Hepatocyte (in vitro differentiated cells): ENCODE measurements at regions not wholly inside any gene's neighbourhood (a gene's known extent, or its start where the extent isn't known, plus 50 kb on each side); places are given as distances from the start of the nearest gene placed in this dataset.
A peak's percentile ranks its signal among the peaks of the same experiment; 100 is the strongest.

Source experiments
- DNase-seq: peaks from one replicate; pipeline ENCODE4 v3.0.0-alpha.2; 2016; ENCODE audit warnings: low spot score
- H2AFZ ChIP-seq: fragments of 200-600 bp; sonication (generic); 2 replicates; pipeline ENCODE4 v1.6.0; 2016; ENCODE audit warnings: antibody characterized with exemption, mild to moderate bottlenecking
- H3K27ac ChIP-seq: fragments of 200-600 bp; sonication (generic); 2 replicates; pipeline ENCODE4 v1.5.1; 2016; ENCODE audit warnings: mild to moderate bottlenecking
- H3K27me3 ChIP-seq: fragments of 200-600 bp; sonication (generic); 2 replicates; pipeline ENCODE4 v1.6.1; 2016
- H3K36me3 ChIP-seq: fragments of 200-600 bp; sonication (generic); replicated peaks from 2 replicates; pipeline ENCODE4 v1.5.1; 2016; ENCODE audit warnings: low read depth; ENCODE audit not compliant: insufficient read depth
- H3K4me1 ChIP-seq: fragments of 200-600 bp; sonication (generic); 2 replicates; pipeline ENCODE4 v1.5.1; 2016; ENCODE audit warnings: mild to moderate bottlenecking, moderate library complexity; ENCODE audit not compliant: insufficient read depth
- H3K4me2 ChIP-seq: fragments of 200-600 bp; sonication (generic); 2 replicates; pipeline ENCODE4 v1.6.0; 2016
- H3K4me3 ChIP-seq: fragments of 200-600 bp; sonication (generic); 2 replicates; pipeline ENCODE4 v1.5.1; 2016; ENCODE audit warnings: mild to moderate bottlenecking
- H3K79me2 ChIP-seq: fragments of 200-600 bp; sonication (generic); 2 replicates; pipeline ENCODE4 v1.6.0; 2017; ENCODE audit warnings: mild to moderate bottlenecking
- H3K9me2 ChIP-seq: fragments of 200-600 bp; sonication (generic); replicated peaks from 2 replicates; pipeline ENCODE4 v1.6.0; 2017; ENCODE audit warnings: mild to moderate bottlenecking; ENCODE audit not compliant: insufficient read depth
- H3K9me3 ChIP-seq: fragments of 200-600 bp; sonication (generic); 2 replicates; pipeline ENCODE4 v1.5.1; 2016; ENCODE audit warnings: low read depth, mild to moderate bottlenecking
- H4K20me1 ChIP-seq: fragments of 200-600 bp; sonication (generic); 2 replicates; pipeline ENCODE4 v1.6.0; 2016; ENCODE audit warnings: mild to moderate bottlenecking; ENCODE audit not compliant: insufficient read depth, poor library complexity, severe bottlenecking
- CTCF ChIP-seq: fragments of 200-600 bp; sonication (generic); IDR thresholded peaks from 2 replicates; pipeline ENCODE4 v1.5.1; 2016; ENCODE audit warnings: antibody characterized with exemption, mild to moderate bottlenecking; ENCODE audit not compliant: poor library complexity
- EZH2 ChIP-seq: fragments of 200-600 bp; sonication (generic); IDR thresholded peaks from 2 replicates; pipeline ENCODE4 v1.6.1; 2016; ENCODE audit warnings: antibody characterized with exemption, mild to moderate bottlenecking, borderline replicate concordance
- EZH2phosphoT487 ChIP-seq: fragments of 200-600 bp; sonication (generic); IDR thresholded peaks from one replicate; pipeline ENCODE4 v1.6.1; 2018; ENCODE audit warnings: antibody characterized with exemption, mild to moderate bottlenecking, low read depth, moderate library complexity; ENCODE audit not compliant: unreplicated experiment, severe bottlenecking
- WGBS: methylation state at CpG from one replicate; pipeline ENCODE4 v1.1.6; 2016; ENCODE audit warnings: low lambda C conversion rate; ENCODE audit errors: missing lambda C conversion rate; 5-methylcytosine and 5-hydroxymethylcytosine counted together

DNA sequence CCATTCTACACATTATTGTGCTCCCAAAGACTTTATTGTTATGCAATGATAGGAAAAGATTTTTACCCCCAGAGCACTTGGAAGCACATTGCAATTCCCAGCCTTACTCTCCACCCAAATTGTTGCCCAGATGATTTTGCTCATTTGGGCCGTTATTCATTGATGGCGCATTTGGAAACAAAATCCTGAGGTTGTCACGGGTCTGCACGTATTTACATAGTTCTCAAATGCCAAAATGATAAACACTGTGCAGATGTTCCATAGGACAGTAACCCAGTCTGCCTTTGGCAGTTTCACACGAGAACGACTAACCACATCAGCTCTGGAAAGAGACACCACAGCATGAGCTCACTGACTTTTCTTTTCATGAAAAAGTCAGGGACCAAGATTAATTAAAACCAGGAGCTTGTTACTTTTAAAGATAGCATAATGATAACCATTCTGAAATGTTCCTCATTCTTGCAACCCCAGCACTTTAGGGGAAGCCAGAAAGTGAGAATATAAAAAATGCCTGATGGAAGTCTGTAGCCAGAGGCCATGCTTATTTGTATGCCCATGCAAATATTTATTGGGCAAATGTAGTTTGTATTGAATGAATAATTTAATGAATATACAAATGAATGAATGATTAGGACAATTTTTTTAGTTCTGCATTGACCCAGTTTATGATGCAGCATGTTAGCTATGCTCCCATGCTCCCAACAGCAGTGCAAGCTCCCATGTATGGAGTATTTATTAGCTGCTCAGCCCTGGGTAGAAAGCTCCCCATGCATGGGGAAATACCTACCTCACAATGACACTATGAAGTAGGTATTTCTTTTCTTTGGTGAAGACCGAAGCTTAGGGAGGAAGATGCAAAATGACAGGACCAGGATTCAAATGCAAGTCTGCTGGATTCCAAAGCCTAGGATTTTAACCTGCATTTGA, 84.6 kb downstream of the MAIP1 start:
- H3K4me1 ChIP-seq: peaks cover 4% of the 10 kb centered on the region
- H3K9me2 ChIP-seq: no peaks in the 10 kb centered on the region
- H3K4me2 ChIP-seq: peak overlapping the region; percentile 41
- H3K27ac ChIP-seq: peak overlapping the region; percentile 63
- H3K79me2 ChIP-seq: no peaks in the 10 kb centered on the region
- no peaks in the 10 kb centered on the region for H3K36me3 ChIP-seq
- H3K27me3 ChIP-seq: no peaks in the 10 kb centered on the region
- no peak overlapping the region for H2AFZ ChIP-seq
- DNase-seq: peak; percentile 21
- H3K4me3 ChIP-seq: no peak overlapping the region
- 46% methylated on average over 7 of the region's 7 CpGs for WGBS
- no peak for TF ChIP-seq EZH2phosphoT487
- no peak for TF ChIP-seq CTCF
- TF ChIP-seq EZH2: no peak
- no peaks in the 10 kb centered on the region for H3K9me3 ChIP-seq
- H4K20me1 ChIP-seq: no peaks in the 10 kb centered on the region

DNA sequence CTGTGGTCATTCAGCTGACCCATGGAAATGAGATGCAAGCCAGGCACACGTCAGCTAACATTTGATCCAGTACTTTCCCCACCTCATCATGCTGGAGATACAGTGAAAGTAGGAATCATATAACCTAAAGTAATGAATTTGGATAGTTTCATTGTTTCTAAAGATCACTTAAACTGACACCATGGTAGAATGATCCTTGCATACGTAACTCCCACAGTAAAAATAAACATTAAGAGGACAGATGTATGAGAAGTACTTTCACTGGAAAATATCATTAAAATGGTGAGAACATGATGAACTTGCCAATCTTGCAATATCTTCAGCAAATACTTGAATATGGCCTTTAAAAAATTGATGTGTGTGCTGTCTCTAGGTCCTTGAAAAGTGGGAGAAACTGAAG, 85.4 kb downstream of the MAIP1 start:
- Histone ChIP-seq H3K4me3 (no peak overlapping the region), H4K20me1 (no peaks in the 10 kb centered on the region), H3K4me1 (peaks cover 4% of the 10 kb centered on the region), H3K27me3 (no peaks in the 10 kb centered on the region), H3K79me2 (no peaks in the 10 kb centered on the region), H3K9me2 (no peaks in the 10 kb centered on the region), H2AFZ (no peak overlapping the region), H3K36me3 (no peaks in the 10 kb centered on the region), H3K27ac (no peak overlapping the region), H3K9me3 (no peaks in the 10 kb centered on the region), H3K4me2 (no peak overlapping the region)
- WGBS: 83% methylated on average over 2 of the region's 2 CpGs
- no peak for DNase-seq
- no peak for TF ChIP-seq EZH2phosphoT487
- TF ChIP-seq CTCF: no peak

DNA sequence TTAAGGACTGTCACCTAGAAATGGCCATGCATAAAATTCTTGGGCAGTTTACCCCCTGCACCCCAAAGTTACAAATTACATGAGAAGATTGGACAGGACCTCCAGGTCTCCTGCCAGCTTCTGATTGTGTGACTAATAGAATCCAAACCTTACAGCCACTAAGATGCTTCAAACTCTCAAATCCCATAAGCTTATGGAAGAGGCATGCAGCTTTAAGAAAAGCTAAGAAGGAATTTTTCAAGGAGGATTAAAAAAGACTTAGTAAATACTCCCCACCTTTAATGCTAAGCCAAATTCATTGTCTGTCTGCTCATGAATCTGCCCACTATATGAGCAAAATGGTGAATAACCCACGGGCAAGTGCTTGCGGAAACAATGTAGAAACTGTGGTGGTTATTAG, 86.3 kb downstream of the MAIP1 start:
- Histone ChIP-seq H3K36me3 (no peaks in the 10 kb centered on the region), H3K79me2 (no peaks in the 10 kb centered on the region), H3K4me3 (no peak overlapping the region), H3K9me2 (no peaks in the 10 kb centered on the region), H4K20me1 (no peaks in the 10 kb centered on the region), H3K4me1 (peaks cover 4% of the 10 kb centered on the region), H3K4me2 (no peak overlapping the region), H3K9me3 (no peaks in the 10 kb centered on the region), H2AFZ (no peak overlapping the region), H3K27ac (no peak overlapping the region), H3K27me3 (no peaks in the 10 kb centered on the region)
- 87% methylated on average over 2 of the region's 2 CpGs for WGBS
- DNase-seq: no peak
- TF ChIP-seq CTCF (no peak), EZH2 (no peak), EZH2phosphoT487 (no peak)
